ENCODE measurements at regions not wholly inside any gene's neighbourhood (a gene's known extent, or its start where the extent isn't known, plus 50 kb on each side); places are given as distances from the start of the nearest gene placed in this dataset.
"Not testable (repeated sequence)": the region's sequence is repeated elsewhere in the genome, so short reads cannot be mapped to it uniquely, and the experiment has no call there.

DNA sequence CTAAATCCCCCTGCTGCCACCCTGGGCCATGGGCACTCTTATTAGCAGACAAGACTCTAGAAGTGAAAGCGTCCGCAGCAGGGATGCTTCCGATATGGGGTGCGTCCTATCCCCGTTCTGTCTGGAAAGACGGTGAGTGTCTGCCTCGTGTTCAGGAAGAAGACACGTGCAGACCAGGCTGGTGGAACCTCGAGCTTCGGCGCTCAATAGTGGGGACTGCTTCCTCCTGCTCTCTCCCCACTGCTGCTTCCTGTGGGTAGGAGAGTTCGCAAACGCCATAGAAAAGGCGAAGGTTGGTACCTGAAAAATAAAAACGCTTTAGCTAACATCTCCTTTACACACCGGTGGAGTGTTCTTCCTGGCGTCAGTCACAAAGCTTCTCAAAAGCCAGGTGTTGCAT, 67.7 kb upstream of the LYZL2 start:
- CTCF ChIA-PET = interaction anchor here (1.5 kb wide), 1 partner anchor 9 kb away, joined by 12 read pairs; no protein-coding TSS in a partner anchor
- H3K27me3 Mint-ChIP-seq; H3K36me3 ChIP-seq (ENCODE audit: insufficient read depth, low read length); H3K27me3 ChIP-seq (ENCODE audit: insufficient read depth, low read length, poor library complexity, severe bottlenecking); H3K4me3 ChIP-seq (ENCODE audit: low read length); H3K9me3 ChIP-seq (ENCODE audit: low read length); POLR2A ChIA-PET; H3K36me3 Mint-ChIP-seq; H3K9me3 Mint-ChIP-seq; DNase-seq; H3K27ac ChIP-seq (ENCODE audit: low read depth, low read length): not testable (repeated sequence)
- Mint-ChIP-seq H3K4me3 (peak overlapping the region in 6 of 7 donors; percentile 58 to 70 (median 61)), H3K4me1 (peaks cover 55 to 69% (median 66%) of the 10 kb centered on the region in 3 donors), H3K27ac (peak overlapping the region; percentile 61 to 91 (median 78))
- H3K4me1 ChIP-seq (ENCODE audit: insufficient read depth, low read length) = peaks cover 60% of the 10 kb centered on the region

DNA sequence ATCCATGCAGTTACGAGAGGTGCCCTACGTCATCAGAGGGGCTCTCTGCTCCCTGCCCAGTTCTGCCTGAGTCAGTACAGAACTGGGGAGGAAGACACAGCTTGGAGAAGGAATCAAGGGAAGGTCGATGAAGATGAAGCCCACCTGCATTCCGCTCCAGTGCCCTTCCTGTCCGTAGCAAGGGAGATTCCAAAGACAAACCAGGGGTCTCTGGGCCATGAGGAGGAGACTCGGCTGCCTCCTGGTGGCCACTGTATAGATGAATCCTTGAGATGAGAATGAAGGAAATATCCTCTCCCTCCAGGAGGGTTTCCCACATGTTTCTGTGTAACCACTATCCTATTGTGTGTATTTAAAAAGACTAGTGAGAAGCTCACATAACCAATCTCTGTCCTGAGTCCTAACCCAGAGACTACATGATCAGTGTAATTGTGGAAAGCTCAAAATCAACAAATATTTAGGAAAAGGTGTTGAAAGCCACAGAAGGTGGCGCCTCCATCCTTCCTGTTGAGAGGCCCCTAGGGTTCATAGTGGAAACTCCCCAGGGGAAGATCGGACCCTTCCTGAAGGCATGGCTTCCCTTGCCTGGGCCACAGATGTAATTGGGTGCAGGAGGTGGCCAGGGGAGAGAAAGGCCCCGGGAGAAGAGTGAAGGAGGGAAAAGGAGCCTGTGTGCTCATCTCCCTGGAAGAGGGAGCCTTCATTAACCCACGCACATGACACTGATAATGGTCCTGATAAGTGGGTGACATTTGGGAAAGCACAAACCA, 67.0 kb upstream of the LYZL2 start:
- H3K27ac ChIP-seq (ENCODE audit: low read depth, low read length); POLR2A ChIA-PET; H3K4me3 ChIP-seq (ENCODE audit: low read length); H3K36me3 Mint-ChIP-seq; H3K36me3 ChIP-seq (ENCODE audit: insufficient read depth, low read length); H3K27me3 ChIP-seq (ENCODE audit: insufficient read depth, low read length, poor library complexity, severe bottlenecking); DNase-seq; H3K9me3 Mint-ChIP-seq; H3K9me3 ChIP-seq (ENCODE audit: low read length); H3K27me3 Mint-ChIP-seq: not testable (repeated sequence)
- peak overlapping the region in 7 of 8 donors; percentile 50 to 89 (median 72) for H3K27ac Mint-ChIP-seq
- peaks cover 50 to 64% (median 61%) of the 10 kb centered on the region in 3 donors for H3K4me1 Mint-ChIP-seq
- CTCF ChIA-PET = interaction anchor here (1.1 to 1.7 kb wide), 2 partner anchors 9 to 23 kb away, joined by 5 read pairs; no protein-coding TSS in a partner anchor
- H3K4me1 ChIP-seq (ENCODE audit: insufficient read depth, low read length) = peaks cover 57% of the 10 kb centered on the region
- peak overlapping the region in 4 of 7 donors; percentile 46 to 77 (median 66) for H3K4me3 Mint-ChIP-seq

DNA sequence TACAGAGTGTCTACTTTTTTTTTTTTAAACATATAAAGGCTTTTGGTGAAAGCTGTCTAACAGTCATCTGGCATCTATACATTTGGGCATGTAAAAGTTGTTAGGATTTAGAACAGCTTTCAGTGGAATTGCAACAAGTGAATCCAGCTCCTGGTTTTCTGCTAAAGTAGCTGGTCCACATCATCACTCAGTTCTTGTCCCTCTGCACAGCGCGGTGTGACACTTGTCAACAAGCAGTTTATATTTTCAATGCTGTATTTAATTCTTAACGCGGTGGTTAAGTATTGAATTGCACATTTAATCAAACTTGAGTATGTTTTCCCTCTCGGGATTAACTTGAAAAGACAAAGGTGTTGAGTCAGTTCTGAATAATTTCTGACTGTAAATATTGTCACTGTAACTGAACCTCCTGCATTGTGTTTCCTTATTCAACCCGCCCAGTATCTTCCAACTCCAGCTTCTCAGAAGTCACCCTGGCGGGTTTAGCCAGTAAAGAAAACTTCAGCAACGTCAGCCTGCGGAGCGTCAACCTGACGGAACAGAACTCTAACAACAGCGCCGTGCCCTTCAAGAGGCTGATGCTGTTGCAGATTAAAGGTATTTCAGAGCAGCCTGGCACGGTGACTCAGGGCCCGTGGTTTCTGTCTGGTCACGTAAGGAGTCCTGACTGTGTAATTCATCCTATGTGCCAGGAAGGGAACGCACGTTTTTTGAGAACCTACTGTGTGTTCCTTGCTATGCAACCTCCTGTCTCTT, 66.1 kb upstream of the LYZL2 start:
- ChIA-PET CTCF (interaction anchor here (1.1 to 1.7 kb wide), 2 partner anchors 8 to 24 kb away, joined by 5 read pairs; no protein-coding TSS in a partner anchor), POLR2A (interaction anchor here (1.3 kb wide), 1 partner anchor 27 kb away, joined by 3 read pairs; no protein-coding TSS in a partner anchor)
- Histone ChIP-seq H3K4me1 (ENCODE audit: insufficient read depth, low read length) (peaks cover 48% of the 10 kb centered on the region), H3K4me3 (ENCODE audit: low read length) (peak overlapping the region; percentile 38)
- not testable (repeated sequence) for H3K9me3 Mint-ChIP-seq; H3K9me3 ChIP-seq (ENCODE audit: low read length); H3K27me3 ChIP-seq (ENCODE audit: insufficient read depth, low read length, poor library complexity, severe bottlenecking); H3K36me3 ChIP-seq (ENCODE audit: insufficient read depth, low read length); H3K36me3 Mint-ChIP-seq; H3K27ac ChIP-seq (ENCODE audit: low read depth, low read length); H3K27me3 Mint-ChIP-seq
- peaks cover 44 to 55% (median 52%) of the 10 kb centered on the region in 3 donors for H3K4me1 Mint-ChIP-seq
- H3K27ac Mint-ChIP-seq = peak overlapping the region; percentile 32 to 92 (median 75)
- peak overlapping the region; percentile 46 to 87 (median 72) for H3K4me3 Mint-ChIP-seq
- DNase-seq = peak in 4 of 5 donors; percentile 16 to 78 (median 35)

DNA sequence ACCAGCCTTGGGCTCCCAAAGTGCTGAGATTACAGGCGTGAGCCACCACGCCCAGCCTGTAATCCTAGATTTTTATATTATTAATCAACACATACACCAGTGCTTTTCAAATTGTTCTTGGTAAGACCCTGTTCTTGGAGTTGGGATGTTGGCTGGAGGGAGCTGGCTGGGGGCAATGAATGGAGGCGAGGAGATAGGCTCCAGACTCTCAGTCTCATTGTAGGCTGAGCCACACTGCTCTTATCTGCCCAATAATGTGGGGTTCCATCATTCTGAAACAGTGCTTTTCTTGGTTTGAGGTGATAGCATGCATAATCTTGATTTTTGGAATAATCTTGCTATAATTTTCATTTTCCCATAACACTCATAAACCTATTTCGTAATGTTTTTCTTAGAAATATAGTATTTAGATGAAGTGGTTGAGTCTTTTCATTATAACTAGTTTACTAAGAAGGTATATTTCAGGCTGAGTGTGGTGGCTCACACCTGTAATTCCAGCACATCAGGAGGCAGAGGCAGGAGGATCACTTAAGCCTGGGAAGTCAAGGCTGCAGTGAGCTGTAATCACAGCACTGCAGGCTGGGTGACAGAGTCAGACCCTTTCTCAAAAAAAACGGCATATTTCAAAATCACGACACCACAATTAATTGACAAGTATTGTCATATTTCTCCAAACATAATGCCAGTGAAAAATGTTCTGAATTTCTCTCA, 65.1 kb upstream of the LYZL2 start:
- H3K27me3 ChIP-seq (ENCODE audit: insufficient read depth, low read length, poor library complexity, severe bottlenecking) = no peaks in the 10 kb centered on the region
- POLR2A ChIA-PET = interaction anchor here (1.3 kb wide), 1 partner anchor 28 kb away, joined by 3 read pairs; no protein-coding TSS in a partner anchor
- peak overlapping the region in 1 of 7 donors; percentile 32 for H3K4me3 Mint-ChIP-seq
- H3K36me3 Mint-ChIP-seq = no peaks in the 10 kb centered on the region
- CTCF ChIA-PET = interaction anchor here (1.2 to 1.7 kb wide), 2 partner anchors 24 to 25 kb away, joined by 5 to 6 read pairs; no protein-coding TSS in a partner anchor
- H3K36me3 ChIP-seq (ENCODE audit: insufficient read depth, low read length) = no peaks in the 10 kb centered on the region
- peaks cover 35 to 45% (median 42%) of the 10 kb centered on the region in 3 donors for H3K4me1 Mint-ChIP-seq
- DNase-seq = no peak
- no peaks in the 10 kb centered on the region for H3K9me3 ChIP-seq (ENCODE audit: low read length)
- no peaks in the 10 kb centered on the region for H3K27me3 Mint-ChIP-seq
- no peak overlapping the region for H3K27ac ChIP-seq (ENCODE audit: low read depth, low read length)
- H3K27ac Mint-ChIP-seq = peak overlapping the region in 1 of 8 donors; percentile 57
- no peak overlapping the region for H3K4me3 ChIP-seq (ENCODE audit: low read length)
- peaks cover 39% of the 10 kb centered on the region for H3K4me1 ChIP-seq (ENCODE audit: insufficient read depth, low read length)
- no peaks in the 10 kb centered on the region for H3K9me3 Mint-ChIP-seq

DNA sequence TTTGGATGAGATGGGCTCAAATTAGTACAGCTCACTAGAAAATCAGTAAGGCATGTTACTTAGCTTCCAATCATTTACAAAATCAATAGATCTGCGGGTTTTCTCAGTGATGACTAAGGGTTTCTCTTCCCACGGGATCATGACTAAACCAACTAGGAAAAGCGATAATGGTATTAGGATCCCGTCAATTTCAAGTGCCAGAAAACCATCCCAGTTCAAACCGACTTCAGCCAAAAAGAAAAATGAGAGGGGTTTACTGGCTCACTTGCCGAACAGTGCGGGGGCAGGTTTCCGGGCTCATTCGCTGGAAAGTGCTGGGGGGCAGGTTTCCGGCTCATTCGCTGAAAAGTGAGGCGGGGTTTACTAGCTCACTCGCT, 62.1 kb upstream of the LYZL2 start:
- H3K4me3 ChIP-seq (ENCODE audit: low read length) = no peak overlapping the region

DNA sequence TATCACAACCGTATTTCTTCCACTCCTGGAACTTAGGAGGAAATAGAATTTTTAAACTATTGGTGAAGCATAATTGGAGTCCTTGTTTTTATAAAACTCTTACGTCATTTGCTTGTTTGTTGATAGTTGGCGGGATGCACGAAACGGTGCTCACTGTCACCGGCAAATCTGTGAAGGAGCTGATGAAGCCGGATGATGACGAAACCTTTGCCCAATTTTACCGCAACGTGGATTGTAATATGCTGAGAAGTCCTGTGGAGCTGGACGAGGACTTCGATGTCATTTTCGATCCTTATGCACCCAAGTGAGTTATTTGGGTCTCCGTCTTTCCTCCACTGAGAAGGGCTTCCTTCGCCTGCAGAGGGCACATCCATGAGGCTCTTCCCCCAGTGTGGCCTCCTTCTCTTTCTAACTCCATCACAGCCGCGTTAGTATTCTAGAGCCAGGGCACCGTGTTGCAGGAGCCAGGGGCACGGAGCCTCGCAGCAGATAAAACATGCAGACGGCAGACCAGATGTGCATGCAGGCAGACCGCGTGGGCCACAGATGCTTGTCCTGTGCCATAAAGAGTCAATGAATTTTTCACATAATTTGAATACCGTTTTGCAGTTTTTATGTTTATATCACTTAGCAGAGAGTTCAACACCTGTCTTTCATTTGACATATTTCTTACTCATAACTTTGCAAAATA, 61.5 kb upstream of the LYZL2 start:
- H3K27me3 ChIP-seq (ENCODE audit: insufficient read depth, low read length, poor library complexity, severe bottlenecking); POLR2A ChIA-PET; H3K4me3 Mint-ChIP-seq; H3K27ac ChIP-seq (ENCODE audit: low read depth, low read length); H3K9me3 ChIP-seq (ENCODE audit: low read length); DNase-seq; H3K36me3 ChIP-seq (ENCODE audit: insufficient read depth, low read length); H3K9me3 Mint-ChIP-seq; H3K4me3 ChIP-seq (ENCODE audit: low read length); H3K36me3 Mint-ChIP-seq: not testable (repeated sequence)
- peaks cover 10% of the 10 kb centered on the region for H3K4me1 ChIP-seq (ENCODE audit: insufficient read depth, low read length)
- Mint-ChIP-seq H3K4me1 (peaks cover 7 to 14% (median 13%) of the 10 kb centered on the region in 3 donors), H3K27me3 (peaks cover 6 to 16% of the 10 kb centered on the region in 2 donors), H3K27ac (peak overlapping the region in 1 of 8 donors; percentile 84)
- CTCF ChIA-PET = interaction anchor here (1.2 to 5.4 kb wide), 4 partner anchors 18 to 32 kb away, joined by 5 to 74 read pairs (median 26); no protein-coding TSS in a partner anchor

More for the DNA sequence above, 62.1 kb upstream of the LYZL2 start:
- Mint-ChIP-seq H3K9me3 (no peaks in the 10 kb centered on the region), H3K27me3 (peaks cover 6 to 11% of the 10 kb centered on the region in 2 donors), H3K27ac (peak overlapping the region in 2 of 8 donors; percentile 34 to 84), H3K4me1 (peaks cover 13 to 20% (median 19%) of the 10 kb centered on the region in 3 donors), H3K36me3 (no peaks in the 10 kb centered on the region), H3K4me3 (no peak overlapping the region)
- Histone ChIP-seq H3K36me3 (ENCODE audit: insufficient read depth, low read length) (no peaks in the 10 kb centered on the region), H3K4me1 (ENCODE audit: insufficient read depth, low read length) (peaks cover 16% of the 10 kb centered on the region), H3K27ac (ENCODE audit: low read depth, low read length) (no peak overlapping the region), H3K27me3 (ENCODE audit: insufficient read depth, low read length, poor library complexity, severe bottlenecking) (peaks cover 5% of the 10 kb centered on the region), H3K9me3 (ENCODE audit: low read length) (no peaks in the 10 kb centered on the region)
- ChIA-PET CTCF (interaction anchor here (1.2 kb wide), 1 partner anchor 21 kb away, joined by 5 read pairs; no protein-coding TSS in a partner anchor), POLR2A (no interaction called here)
- DNase-seq = no peak

DNA sequence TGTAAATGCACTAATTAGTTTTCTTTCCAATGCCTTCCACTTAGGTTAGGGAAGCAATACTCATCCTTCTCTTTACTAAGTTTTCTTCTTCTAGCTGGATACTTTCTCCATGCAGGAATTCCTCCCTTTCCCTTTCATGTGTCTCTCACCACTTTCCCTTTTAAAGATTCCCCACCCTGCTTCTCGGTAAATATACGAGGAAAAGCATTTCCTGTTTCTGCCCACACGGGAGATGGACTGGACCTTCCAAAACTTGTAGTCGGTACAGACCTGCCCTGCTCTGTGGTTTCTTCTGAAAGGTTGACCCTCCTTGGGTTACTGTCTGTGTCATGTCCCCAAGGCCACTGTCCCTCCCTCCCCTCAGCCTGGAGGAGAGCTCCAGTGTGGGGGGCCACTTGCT, 58.9 kb upstream of the LYZL2 start:
- Histone ChIP-seq H3K27ac (ENCODE audit: low read depth, low read length) (no peak overlapping the region), H3K27me3 (ENCODE audit: insufficient read depth, low read length, poor library complexity, severe bottlenecking) (peaks cover 5% of the 10 kb centered on the region), H3K36me3 (ENCODE audit: insufficient read depth, low read length) (no peaks in the 10 kb centered on the region), H3K9me3 (ENCODE audit: low read length) (no peaks in the 10 kb centered on the region), H3K4me1 (ENCODE audit: insufficient read depth, low read length) (no peaks in the 10 kb centered on the region), H3K4me3 (ENCODE audit: low read length) (no peak overlapping the region)
- Mint-ChIP-seq H3K4me1 (peaks cover 0 to 4% (median 3%) of the 10 kb centered on the region in 3 donors), H3K4me3 (no peak overlapping the region), H3K27ac (no peak overlapping the region), H3K9me3 (no peaks in the 10 kb centered on the region), H3K36me3 (no peaks in the 10 kb centered on the region), H3K27me3 (peaks cover 10 to 41% of the 10 kb centered on the region in 2 donors)
- POLR2A ChIA-PET = no interaction called here
- CTCF ChIA-PET = interaction anchor here (1.1 to 5.4 kb wide), 18 partner anchors 8 to 124 kb away, joined by 3 to 74 read pairs (median 6); no protein-coding TSS in a partner anchor
- DNase-seq = no peak
